ENCODE measurements at regions not wholly inside any gene's neighbourhood (a gene's known extent, or its start where the extent isn't known, plus 50 kb on each side); places are given as distances from the start of the nearest gene placed in this dataset.
A peak's percentile ranks its signal among the peaks of the same experiment; 100 is the strongest.

GRCh38 chr17:33523577-33523981, 230.5 kb upstream of the ASIC2 start:
- intact Hi-C loops (cut with DNase I), result no loop called here
- H3K27me3 ChIP-seq, result no peaks in the 10 kb centered on the region
- H3K9me3 ChIP-seq, result peaks cover 0 to 10% of the 10 kb centered on the region in 2 donors
- H3K4me3 ChIP-seq, result no peak overlapping the region
- H3K36me3 ChIP-seq, result no peaks in the 10 kb centered on the region
- ATAC-seq (peak; percentile 70), DNase-seq (no peak)
- no peaks in the 10 kb centered on the region for H3K4me1 ChIP-seq
- TF ChIP-seq, protein P1, sequence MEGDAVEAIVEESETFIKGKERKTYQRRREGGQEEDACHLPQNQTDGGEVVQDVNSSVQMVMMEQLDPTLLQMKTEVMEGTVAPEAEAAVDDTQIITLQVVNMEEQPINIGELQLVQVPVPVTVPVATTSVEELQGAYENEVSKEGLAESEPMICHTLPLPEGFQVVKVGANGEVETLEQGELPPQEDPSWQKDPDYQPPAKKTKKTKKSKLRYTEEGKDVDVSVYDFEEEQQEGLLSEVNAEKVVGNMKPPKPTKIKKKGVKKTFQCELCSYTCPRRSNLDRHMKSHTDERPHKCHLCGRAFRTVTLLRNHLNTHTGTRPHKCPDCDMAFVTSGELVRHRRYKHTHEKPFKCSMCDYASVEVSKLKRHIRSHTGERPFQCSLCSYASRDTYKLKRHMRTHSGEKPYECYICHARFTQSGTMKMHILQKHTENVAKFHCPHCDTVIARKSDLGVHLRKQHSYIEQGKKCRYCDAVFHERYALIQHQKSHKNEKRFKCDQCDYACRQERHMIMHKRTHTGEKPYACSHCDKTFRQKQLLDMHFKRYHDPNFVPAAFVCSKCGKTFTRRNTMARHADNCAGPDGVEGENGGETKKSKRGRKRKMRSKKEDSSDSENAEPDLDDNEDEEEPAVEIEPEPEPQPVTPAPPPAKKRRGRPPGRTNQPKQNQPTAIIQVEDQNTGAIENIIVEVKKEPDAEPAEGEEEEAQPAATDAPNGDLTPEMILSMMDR (IDR thresholded peaks at IDR 0.05), result no peak
- H3K27ac ChIP-seq, result no peak overlapping the region

GRCh38 chr17:33525186-33525585, 232.1 kb upstream of the ASIC2 start:
- intact Hi-C loops (cut with DNase I), result no loop called here
- ATAC-seq, result no peak
- H3K27me3 ChIP-seq, result no peaks in the 10 kb centered on the region
- H3K27ac ChIP-seq, result no peak overlapping the region
- H3K9me3 ChIP-seq, result peaks cover 0 to 10% of the 10 kb centered on the region in 2 donors
- TF ChIP-seq, protein P1 (IDR thresholded peaks at IDR 0.05), result no peak
- no peak overlapping the region for H3K4me3 ChIP-seq
- DNase-seq, result no peak
- H3K4me1 ChIP-seq, result no peaks in the 10 kb centered on the region
- H3K36me3 ChIP-seq, result no peaks in the 10 kb centered on the region

- DNase-seq (no peak), ATAC-seq (no peak)
- Histone ChIP-seq H3K27ac (no peak overlapping the region), H3K9me3 (peaks cover 0 to 10% of the 10 kb centered on the region in 2 donors), H3K36me3 (no peaks in the 10 kb centered on the region), H3K4me1 (no peaks in the 10 kb centered on the region), H3K4me3 (no peak overlapping the region), H3K27me3 (no peaks in the 10 kb centered on the region)
- intact Hi-C loops (cut with DNase I), result no loop called here
- TF ChIP-seq, protein P1 (IDR thresholded peaks at IDR 0.05), result no peak
Measured at GRCh38 chr17:33526717-33527116, 233.6 kb upstream of the ASIC2 start.

- Histone ChIP-seq H3K4me1 (no peaks in the 10 kb centered on the region), H3K27me3 (no peaks in the 10 kb centered on the region), H3K9me3 (peaks cover 0 to 10% of the 10 kb centered on the region in 2 donors), H3K36me3 (no peaks in the 10 kb centered on the region), H3K4me3 (no peak overlapping the region), H3K27ac (no peak overlapping the region)
- intact Hi-C loops (cut with DNase I), result no loop called here
- ATAC-seq (no peak), DNase-seq (no peak)
- TF ChIP-seq, protein P1 (IDR thresholded peaks at IDR 0.05), result no peak
Measured at GRCh38 chr17:33527290-33527689, 234.2 kb upstream of the ASIC2 start.

GRCh38 chr17:33528846-33529245, 235.8 kb upstream of the ASIC2 start:
- no peaks in the 10 kb centered on the region for H3K36me3 ChIP-seq
- peaks cover 0 to 10% of the 10 kb centered on the region in 2 donors for H3K9me3 ChIP-seq
- intact Hi-C loops (cut with DNase I), result no loop called here
- ATAC-seq (no peak), DNase-seq (no peak)
- no peaks in the 10 kb centered on the region for H3K27me3 ChIP-seq
- TF ChIP-seq, protein P1 (IDR thresholded peaks at IDR 0.05), result no peak
- no peaks in the 10 kb centered on the region for H3K4me1 ChIP-seq
- H3K27ac ChIP-seq, result no peak overlapping the region
- H3K4me3 ChIP-seq, result no peak overlapping the region

All from left lung (tissue), 4 donors.